CD14-positive monocyte (primary cell): ENCODE measurements at regions not wholly inside any gene's neighbourhood (a gene's known extent, or its start where the extent isn't known, plus 50 kb on each side); places are given as distances from the start of the nearest gene placed in this dataset.
A peak's percentile ranks its signal among the peaks of the same experiment; 100 is the strongest.

Experiments
- DNase-seq, 3 donors: peaks; one replicate each; pipeline ENCODE4 v3.0.0-alpha.2; 2011 to 2022
- H2AFZ ChIP-seq: 2 replicates; pipeline ENCODE4 v1.6.0; 2012; ENCODE audit warnings: mild to moderate bottlenecking, low read depth, low read length, inconsistent platforms; ENCODE audit not compliant: insufficient read depth, poor library complexity, severe bottlenecking
- H3K27ac ChIP-seq, 2 donors: 1 replicate in 1 of 2; 2 replicates in 1 of 2; pipeline ENCODE4 v1.5.1; 2012 to 2013; ENCODE audit warnings: low read length in 2 of 2, control low read depth in 1 of 2, inconsistent platforms in 1 of 2, low read depth in 1 of 2, mild to moderate bottlenecking in 1 of 2
- H3K27me3 ChIP-seq, 2 donors: one replicate each; pipeline versions ENCODE4 v1.6.0 to v1.6.1; 2011 to 2013; ENCODE audit warnings: low read length in 2 of 2; ENCODE audit not compliant: control insufficient read depth in 2 of 2, insufficient read depth in 2 of 2
- H3K36me3 ChIP-seq, 2 donors: replicated peaks in 1 of 2; 1 replicate in 1 of 2; 2 replicates in 1 of 2; pipeline versions ENCODE4 v1.5.1 to v1.6.1; 2012 to 2013; ENCODE audit warnings: low read length in 2 of 2, control low read depth in 1 of 2, inconsistent platforms in 1 of 2, mild to moderate bottlenecking in 1 of 2; ENCODE audit not compliant: insufficient read depth in 2 of 2, control insufficient read depth in 1 of 2
- H3K4me1 ChIP-seq, 2 donors: 1 replicate in 1 of 2; 2 replicates in 1 of 2; pipeline versions ENCODE4 v1.5.1 to v1.6.1; 2012 to 2013; ENCODE audit warnings: low read length in 2 of 2, control low read depth in 1 of 2, inconsistent platforms in 1 of 2, mild to moderate bottlenecking in 1 of 2, moderate library complexity in 1 of 2; ENCODE audit not compliant: insufficient read depth in 2 of 2, control insufficient read depth in 1 of 2
- H3K4me2 ChIP-seq: replicated peaks from 2 replicates; pipeline ENCODE3; 2012; ENCODE audit warnings: low read length, moderate library complexity, mild to moderate bottlenecking; ENCODE audit not compliant: poor library complexity, severe bottlenecking; ENCODE audit errors: extremely low read depth
- H3K4me3 ChIP-seq, 3 experiments: fragments of 200-600 bp in 1 of 3; sonication (generic) in 1 of 3; replicated peaks in 1 of 3; 1 replicate in 2 of 3; 2 replicates in 1 of 3; pipeline ENCODE4 v1.5.1; 2011 to 2013; ENCODE audit warnings: low read length in 3 of 3, mild to moderate bottlenecking in 3 of 3, control low read depth in 2 of 3, low read depth in 2 of 3, inconsistent platforms in 1 of 3, moderate library complexity in 1 of 3
- H3K79me2 ChIP-seq: 2 replicates; pipeline ENCODE4 v1.6.0; 2012; ENCODE audit warnings: mild to moderate bottlenecking, control low read depth, inconsistent platforms, low read length, moderate library complexity; ENCODE audit not compliant: insufficient read depth
- H3K9ac ChIP-seq: 2 replicates; pipeline ENCODE4 v1.6.0; 2017; ENCODE audit warnings: low read length, mild to moderate bottlenecking; ENCODE audit not compliant: insufficient read depth, poor library complexity, severe bottlenecking
- H3K9me3 ChIP-seq, 2 donors: replicated peaks in 1 of 2; 1 replicate in 1 of 2; 2 replicates in 1 of 2; pipeline versions ENCODE4 v1.5.1 to v1.6.1; 2012 to 2013; ENCODE audit warnings: low read length in 2 of 2, control low read depth in 1 of 2; ENCODE audit not compliant: control insufficient read depth in 1 of 2, insufficient read depth in 1 of 2
- H4K20me1 ChIP-seq: 2 replicates; pipeline ENCODE4 v1.6.0; 2012; ENCODE audit warnings: mild to moderate bottlenecking, low read length, control low read depth, moderate library complexity; ENCODE audit not compliant: insufficient read depth
- H3K27ac Mint-ChIP-seq, 7 donors: one replicate each; pipeline ENCODE4 v1.8.0; 2020; ENCODE audit warnings: mild to moderate bottlenecking in 7 of 7, mixed read lengths in 7 of 7, moderate library complexity in 6 of 7, inconsistent platforms in 2 of 7
- H3K27me3 Mint-ChIP-seq, 3 donors: one replicate each; pipeline ENCODE4 v1.8.0; 2021 to 2022; ENCODE audit warnings: low read depth in 3 of 3, mild to moderate bottlenecking in 3 of 3, mixed read lengths in 3 of 3, moderate library complexity in 3 of 3, inconsistent platforms in 1 of 3
- H3K36me3 Mint-ChIP-seq, 2 donors: one replicate each; pipeline ENCODE4 v1.8.0; 2020; ENCODE audit warnings: mixed read lengths in 2 of 2, inconsistent platforms in 1 of 2, mild to moderate bottlenecking in 1 of 2
- H3K4me1 Mint-ChIP-seq: one replicate; pipeline ENCODE4 v1.8.0; 2020; ENCODE audit warnings: mild to moderate bottlenecking, mixed read lengths
- H3K4me3 Mint-ChIP-seq, 2 donors: one replicate each; pipeline ENCODE4 v1.8.0; 2020; ENCODE audit warnings: mild to moderate bottlenecking in 2 of 2, mixed read lengths in 2 of 2, moderate library complexity in 1 of 2
- H3K9me3 Mint-ChIP-seq, 7 donors: one replicate each; pipeline ENCODE4 v1.8.0; 2020 to 2022; ENCODE audit warnings: mixed read lengths in 7 of 7, mild to moderate bottlenecking in 6 of 7, moderate library complexity in 6 of 7, inconsistent platforms in 2 of 7
- WGBS: methylation state at CpG from one replicate; pipeline ENCODE4 v1.1.5; 2013; ENCODE audit warnings: missing lambda C conversion rate; ENCODE audit not compliant: insufficient coverage; 5-methylcytosine and 5-hydroxymethylcytosine counted together
- intact Hi-C, 2 donors: fragments of 100-400 bp; cut with micrococcal nuclease; formaldehyde crosslinking; loops; one replicate each; pipeline versions ENCODE4 v1.15.0 to v1.15.1; 2023
- TF ChIP-seq, protein P1 (sequence below): fragments of 200-600 bp; IDR thresholded peaks from one replicate; pipeline ENCODE4 v1.8.0; 2022; ENCODE audit warnings: antibody characterized with exemption, mild to moderate bottlenecking

DNA sequence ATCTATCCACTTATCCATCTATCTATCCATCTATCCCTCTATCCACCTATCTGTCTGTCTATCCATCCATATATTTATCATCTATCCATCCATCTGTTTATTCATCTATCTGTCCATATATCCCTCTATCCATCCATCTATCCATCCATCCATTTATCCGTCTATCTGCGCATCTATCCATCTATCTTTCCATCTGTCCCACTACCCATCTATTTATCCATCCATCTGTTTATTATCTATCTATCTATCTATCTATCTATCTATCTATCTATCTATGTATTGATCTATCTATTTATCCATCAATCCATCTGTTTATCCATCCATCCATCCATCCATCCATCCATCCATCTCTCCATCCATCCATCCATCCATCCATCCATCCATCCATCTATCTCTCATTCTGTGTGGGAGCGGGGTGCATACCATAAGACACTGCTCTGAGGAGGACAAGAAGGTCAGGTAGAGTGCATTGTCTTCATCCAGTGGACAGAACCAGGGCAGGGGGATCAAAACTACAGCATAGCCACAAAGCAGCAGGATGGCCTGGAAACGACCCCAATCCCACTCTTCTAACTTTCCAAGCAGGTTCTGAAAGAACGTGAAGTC, 53.2 kb upstream of the ENPP6 start:
- no peaks in the 10 kb centered on the region for H3K36me3 Mint-ChIP-seq

DNA sequence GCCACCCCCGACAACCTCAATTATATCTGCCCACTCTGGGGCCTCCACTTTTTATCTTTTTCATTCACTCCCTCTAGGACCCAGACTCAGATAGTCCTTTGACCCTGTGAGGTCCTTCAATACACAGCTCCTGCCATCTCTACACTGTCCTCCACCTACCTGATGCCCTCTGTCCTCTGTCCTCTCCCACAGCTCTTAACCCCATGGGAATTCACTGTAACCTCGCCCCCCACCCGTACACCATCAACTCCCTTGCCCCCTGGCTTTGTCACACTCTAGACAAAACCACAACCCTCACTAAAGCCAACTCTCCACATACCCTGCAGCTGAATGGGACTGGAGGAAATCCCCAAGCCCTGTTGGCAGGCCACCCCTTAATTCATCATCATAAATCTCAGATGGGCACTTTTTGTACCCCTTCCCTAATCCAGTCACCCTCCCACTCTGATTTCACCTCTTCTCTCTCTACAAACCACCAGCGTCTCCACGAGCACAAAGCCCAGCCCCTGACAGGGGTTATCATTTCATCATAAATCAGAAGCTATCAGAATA, 52.3 kb upstream of the ENPP6 start:
- peak in 1 of 3 donors; percentile 2 for DNase-seq
- H3K36me3 Mint-ChIP-seq = no peaks in the 10 kb centered on the region
- no peak overlapping the region for H3K9ac ChIP-seq
- H3K27ac Mint-ChIP-seq = peak overlapping the region in 3 of 7 donors; percentile 37 to 43 (median 40)
- 76% methylated on average over 5 of the region's 5 CpGs for WGBS
- H3K27me3 ChIP-seq = no peaks in the 10 kb centered on the region
- H3K4me3 Mint-ChIP-seq = no peak overlapping the region
- H3K4me1 Mint-ChIP-seq = peaks cover 35% of the 10 kb centered on the region
- H3K9me3 ChIP-seq = peaks cover 0 to 4% of the 10 kb centered on the region in 2 donors
- no peaks in the 10 kb centered on the region for H3K36me3 ChIP-seq
- H3K27me3 Mint-ChIP-seq = peaks cover 1 to 3% (median 3%) of the 10 kb centered on the region in 3 donors
- intact Hi-C loops = loop anchor here (2.0 to 10.0 kb wide), 4 partner anchors 75 to 375 kb away; partner anchors contain the start of genes CASP3 (in 1 of the 2), IRF2 (in 1 of the 2) and PRIMPOL (in 1 of the 2)
- no peaks in the 10 kb centered on the region for H4K20me1 ChIP-seq
- H3K79me2 ChIP-seq = no peaks in the 10 kb centered on the region
- no peak overlapping the region for H2AFZ ChIP-seq
- no peak overlapping the region for H3K4me2 ChIP-seq
- no peak overlapping the region for H3K27ac ChIP-seq
- H3K4me3 ChIP-seq = no peak overlapping the region
- TF ChIP-seq, protein P1, sequence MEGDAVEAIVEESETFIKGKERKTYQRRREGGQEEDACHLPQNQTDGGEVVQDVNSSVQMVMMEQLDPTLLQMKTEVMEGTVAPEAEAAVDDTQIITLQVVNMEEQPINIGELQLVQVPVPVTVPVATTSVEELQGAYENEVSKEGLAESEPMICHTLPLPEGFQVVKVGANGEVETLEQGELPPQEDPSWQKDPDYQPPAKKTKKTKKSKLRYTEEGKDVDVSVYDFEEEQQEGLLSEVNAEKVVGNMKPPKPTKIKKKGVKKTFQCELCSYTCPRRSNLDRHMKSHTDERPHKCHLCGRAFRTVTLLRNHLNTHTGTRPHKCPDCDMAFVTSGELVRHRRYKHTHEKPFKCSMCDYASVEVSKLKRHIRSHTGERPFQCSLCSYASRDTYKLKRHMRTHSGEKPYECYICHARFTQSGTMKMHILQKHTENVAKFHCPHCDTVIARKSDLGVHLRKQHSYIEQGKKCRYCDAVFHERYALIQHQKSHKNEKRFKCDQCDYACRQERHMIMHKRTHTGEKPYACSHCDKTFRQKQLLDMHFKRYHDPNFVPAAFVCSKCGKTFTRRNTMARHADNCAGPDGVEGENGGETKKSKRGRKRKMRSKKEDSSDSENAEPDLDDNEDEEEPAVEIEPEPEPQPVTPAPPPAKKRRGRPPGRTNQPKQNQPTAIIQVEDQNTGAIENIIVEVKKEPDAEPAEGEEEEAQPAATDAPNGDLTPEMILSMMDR = no peak
- H3K4me1 ChIP-seq = peaks cover 20 to 34% of the 10 kb centered on the region in 2 donors
- peaks cover 0 to 9% (median 0%) of the 10 kb centered on the region in 7 donors for H3K9me3 Mint-ChIP-seq

More for the DNA sequence above, 53.2 kb upstream of the ENPP6 start:
- peaks cover 25% of the 10 kb centered on the region for H3K4me1 Mint-ChIP-seq
- intact Hi-C loops = loop anchor here in 1 of 2 donors (10.0 kb wide), 1 partner anchor 74 kb away; no protein-coding TSS in a partner anchor
- Histone ChIP-seq H3K79me2 (no peaks in the 10 kb centered on the region), H3K27me3 (no peaks in the 10 kb centered on the region), H4K20me1 (no peaks in the 10 kb centered on the region), H3K36me3 (no peaks in the 10 kb centered on the region), H3K9ac (no peak overlapping the region), H3K4me1 (peaks cover 15 to 24% of the 10 kb centered on the region in 2 donors), H3K4me2 (no peak overlapping the region), H2AFZ (no peak overlapping the region), H3K9me3 (peaks cover 0 to 4% of the 10 kb centered on the region in 2 donors), H3K27ac (no peak overlapping the region), H3K4me3 (no peak overlapping the region)
- H3K9me3 Mint-ChIP-seq = peaks cover 0 to 9% (median 0%) of the 10 kb centered on the region in 7 donors
- H3K27me3 Mint-ChIP-seq = peaks cover 1 to 3% (median 3%) of the 10 kb centered on the region in 3 donors
- peak overlapping the region in 2 of 7 donors; percentile 4 to 6 for H3K27ac Mint-ChIP-seq
- no peak overlapping the region for H3K4me3 Mint-ChIP-seq
- no peak for DNase-seq
- 20% methylated on average over 1 of the region's 5 CpGs for WGBS
- TF ChIP-seq, protein P1 = no peak
